HCT116 (cell line): ENCODE measurements at regions not wholly inside any gene's neighbourhood (a gene's known extent, or its start where the extent isn't known, plus 50 kb on each side); places are given as distances from the start of the nearest gene placed in this dataset.

Experiments used
- ATAC-seq: fragments of 200-7000 bp; cut with Tn5 transposase; 2 replicates; pipeline ENCODE4 v1.9.1; 2020; ENCODE audit warnings: mild to moderate bottlenecking, moderate library complexity
- BruUV-seq: library from RNA; stranded (reverse); fragments of 400-500 nt; replicated peaks from 2 replicates; lab custom pipeline; 2021; lab: Mats Ljungman, UMichigan
- CTCF ChIA-PET: fragments of 300-600 bp; sonication (Branson Sonifier 250); formaldehyde crosslinking; loops from one replicate; lab custom pipeline; 2021; ENCODE audit warnings: antibody characterized with exemption; lab: Charles Lee
- POLR2A ChIA-PET: fragments of 300-600, 350-600 bp; sonication (Branson Sonifier 250); formaldehyde crosslinking; loops from one replicate; lab custom pipeline; 2021; ENCODE audit warnings: antibody characterized with exemption; lab: Charles Lee
- RAD21 ChIA-PET, 2 experiments: fragments of 300-600 bp; sonication (Branson Sonifier 250); formaldehyde crosslinking; loops; one replicate each; lab custom pipeline; 2023; ENCODE audit warnings: low total read pairs in 2 of 2; ENCODE audit not compliant: uncharacterized antibody in 2 of 2, unreplicated experiment in 2 of 2, low non-redundant PET in 1 of 2; lab: Charles Lee
- DNase-seq: peaks from one replicate; pipeline ENCODE4 v3.0.0-alpha.2; 2010; ENCODE audit warnings: low read depth, low spot score
- H2AFZ ChIP-seq: fragments of 200-600 bp; shearing (Covaris generic), sonication (generic); 2 replicates; pipeline ENCODE4 v1.6.1; 2017; ENCODE audit warnings: low read depth, mixed run types, mixed read lengths, antibody characterized with exemption, low read length; ENCODE audit not compliant: poor library complexity, severe bottlenecking
- H3K27ac ChIP-seq: 2 replicates; pipeline ENCODE4 v1.5.1; 2012; ENCODE audit warnings: low read depth, low read length
- H3K27me3 ChIP-seq: fragments of 200-600 bp; sonication (generic); 2 replicates; pipeline ENCODE4 v1.6.1; 2016; ENCODE audit warnings: mixed run types, low read length, mixed read lengths; ENCODE audit not compliant: insufficient read depth
- H3K36me3 ChIP-seq, 2 experiments: fragments of 200-500 bp in 1 of 2; fragments of 200-600 bp in 1 of 2; sonication (Bioruptor generic) in 1 of 2; sonication (generic) in 1 of 2; 2 replicates each; pipeline versions ENCODE4 v1.5.1 to v1.6.1; 2014 to 2016; ENCODE audit warnings: low read length in 2 of 2, inconsistent platforms in 1 of 2, mixed read lengths in 1 of 2, mixed run types in 1 of 2; ENCODE audit not compliant: insufficient read depth in 2 of 2, control insufficient read depth in 1 of 2
- H3K4me1 ChIP-seq, 2 experiments: fragments of 200-600 bp in 1 of 2; sonication (generic) in 1 of 2; 2 replicates each; pipeline versions ENCODE4 v1.5.1 to v1.6.1; 2012 to 2017; ENCODE audit warnings: low read length in 2 of 2, inconsistent platforms in 1 of 2, mild to moderate bottlenecking in 1 of 2, mixed read lengths in 1 of 2, mixed run types in 1 of 2, moderate library complexity in 1 of 2; ENCODE audit not compliant: insufficient read depth in 2 of 2, control insufficient read depth in 1 of 2
- H3K4me2 ChIP-seq: fragments of 200-600 bp; sonication (generic); 2 replicates; pipeline ENCODE4 v1.6.1; 2017; ENCODE audit warnings: mixed run types, low read length, mixed read lengths
- H3K4me3 ChIP-seq, 2 experiments: fragments of 200-600 bp in 1 of 2; sonication (generic) in 1 of 2; replicated peaks in 1 of 2; 2 replicates each; pipeline ENCODE4 v1.5.1; 2011 to 2016; ENCODE audit warnings: low read length in 2 of 2, control low read depth in 1 of 2, low read depth in 1 of 2, mild to moderate bottlenecking in 1 of 2, mixed read lengths in 1 of 2, mixed run types in 1 of 2
- H3K79me2 ChIP-seq: fragments of 200-600 bp; sonication (generic); 2 replicates; pipeline ENCODE4 v1.6.1; 2017; ENCODE audit warnings: mild to moderate bottlenecking, mixed run types, low read length, moderate library complexity, mixed read lengths; ENCODE audit not compliant: insufficient read depth
- H3K9ac ChIP-seq: fragments of 200-600 bp; sonication (generic); 2 replicates; pipeline ENCODE4 v1.6.1; 2016; ENCODE audit warnings: low read length, mixed read lengths
- H3K9me2 ChIP-seq: fragments of 200-600 bp; sonication (generic), shearing (Covaris generic); 2 replicates; pipeline ENCODE4 v1.6.1; 2017; ENCODE audit warnings: mixed run types, mild to moderate bottlenecking, moderate library complexity; ENCODE audit not compliant: insufficient read depth
- H3K9me3 ChIP-seq, 2 experiments: fragments of 200-500 bp in 1 of 2; fragments of 200-600 bp in 1 of 2; sonication (Bioruptor generic) in 1 of 2; sonication (generic) in 1 of 2; 2 replicates each; pipeline ENCODE4 v1.6.1; 2014 to 2017; ENCODE audit warnings: low read length in 2 of 2, mixed read lengths in 2 of 2, inconsistent platforms in 1 of 2, low read depth in 1 of 2, mild to moderate bottlenecking in 1 of 2, mixed run types in 1 of 2, moderate library complexity in 1 of 2; ENCODE audit not compliant: control insufficient read depth in 1 of 2, insufficient read depth in 1 of 2
- H4K20me1 ChIP-seq: fragments of 200-600 bp; sonication (generic), shearing (Covaris generic); 2 replicates; pipeline ENCODE4 v1.6.1; 2017; ENCODE audit warnings: mixed run types, mild to moderate bottlenecking, moderate library complexity; ENCODE audit not compliant: insufficient read depth
- EZH2 ChIP-seq: fragments of 200-600 bp; sonication (generic); IDR thresholded peaks from 2 replicates; pipeline ENCODE4 v1.6.1; 2017; ENCODE audit warnings: antibody characterized with exemption, mixed run types
- EZH2phosphoT487 ChIP-seq: fragments of 200-600 bp; IDR thresholded peaks from 2 replicates; pipeline ENCODE4 v1.6.1; 2018; ENCODE audit warnings: antibody characterized with exemption, borderline replicate concordance
- MAX ChIP-seq: IDR thresholded peaks from 2 replicates; pipeline ENCODE4 v1.6.1; 2012
- POLR2A ChIP-seq: IDR thresholded peaks from 2 replicates; pipeline ENCODE4 v1.7.0; 2011; ENCODE audit warnings: borderline replicate concordance; ENCODE audit not compliant: insufficient read depth, insufficient read length; ENCODE audit errors: extremely low read depth
- SIN3A ChIP-seq: IDR thresholded peaks from 2 replicates; pipeline ENCODE4 v1.6.1; 2012; ENCODE audit warnings: low read depth
- SP1 ChIP-seq: IDR thresholded peaks from 2 replicates; pipeline ENCODE4 v1.6.1; 2012; ENCODE audit warnings: low read depth
- TCF7L2 ChIP-seq: IDR thresholded peaks from 2 replicates; pipeline ENCODE4 v1.7.0; 2011; ENCODE audit warnings: borderline replicate concordance, inconsistent platforms; ENCODE audit not compliant: insufficient read depth, insufficient read length; ENCODE audit errors: extremely low read depth
- ZBTB33 ChIP-seq: IDR thresholded peaks from 2 replicates; pipeline ENCODE4 v1.6.1; 2011; ENCODE audit warnings: mild to moderate bottlenecking, low read length, moderate library complexity; ENCODE audit not compliant: insufficient replicate concordance; ENCODE audit errors: extremely low read depth
- ZNF274 ChIP-seq: fragments of 200-500 bp; sonication (Bioruptor generic); IDR thresholded peaks from 2 replicates; pipeline ENCODE4 v1.6.1; 2014; ENCODE audit warnings: mild to moderate bottlenecking, low read depth, low read length, inconsistent platforms
- intact Hi-C: fragments of 100-400 bp; cut with micrococcal nuclease; formaldehyde crosslinking; loops from 2 replicates; pipeline ENCODE4 v1.10.0; 2022

GRCh38 chr7:3192669-3193068 lies 108.4 kb upstream of the SDK1 start:
- no peaks in the 10 kb centered on the region for H4K20me1 ChIP-seq
- no peak overlapping the region for H3K4me2 ChIP-seq
- ATAC-seq (no peak), DNase-seq (no peak)
- no peaks in the 10 kb centered on the region for H3K9me2 ChIP-seq
- peaks cover 0 to 5% of the 10 kb centered on the region in 2 experiments; a peak in 1 of 4 replicates for H3K4me1 ChIP-seq
- ChIA-PET POLR2A (no interaction called here), RAD21 (no interaction called here), CTCF (no interaction called here)
- no peak overlapping the region for H3K27ac ChIP-seq
- H3K79me2 ChIP-seq: no peaks in the 10 kb centered on the region
- H3K9ac ChIP-seq: no peak overlapping the region
- H3K4me3 ChIP-seq: no peak overlapping the region
- intact Hi-C loops: no loop called here
- H2AFZ ChIP-seq: no peak overlapping the region
- no peaks in the 10 kb centered on the region for H3K27me3 ChIP-seq
- no peaks in the 10 kb centered on the region for H3K36me3 ChIP-seq
- TF ChIP-seq ZBTB33 (no peak), EZH2phosphoT487 (no peak), ZNF274 (no peak), EZH2 (no peak), POLR2A (no peak), TCF7L2 (no peak), MAX (no peak), SP1 (no peak), SIN3A (no peak)
- TF ChIP-seq, all 23 proteins: peak for 0
- no peaks in the 10 kb centered on the region for H3K9me3 ChIP-seq
- BruUV-seq: no TSS peak
